ENCODE measurements at regions not wholly inside any gene's neighbourhood (a gene's known extent, or its start where the extent isn't known, plus 50 kb on each side); places are given as distances from the start of the nearest gene placed in this dataset.

DNA sequence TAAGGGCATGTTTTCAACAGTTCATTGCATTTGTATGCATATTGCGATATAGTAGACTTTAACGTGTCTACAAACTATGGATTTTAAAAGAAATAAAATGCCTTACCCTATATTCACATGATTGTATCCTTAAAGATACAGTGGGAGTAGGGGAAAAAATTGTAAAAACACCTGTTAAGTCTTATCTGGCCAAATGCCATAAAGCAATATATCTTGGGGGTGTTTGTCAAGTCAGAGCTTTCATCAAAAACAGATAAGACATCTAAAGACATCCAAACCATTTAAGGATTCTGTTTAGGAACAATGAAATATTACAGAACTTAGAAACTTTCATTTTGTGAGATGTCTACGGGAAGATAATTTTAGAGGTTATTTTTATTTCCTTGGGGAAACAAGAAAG is 152.3 kb downstream of the AASDH start:
- no peak overlapping the region for H3K4me3 ChIP-seq (replicated peaks; ENCODE audit: low read depth, low read length)
- TF ChIP-seq, protein P1, sequence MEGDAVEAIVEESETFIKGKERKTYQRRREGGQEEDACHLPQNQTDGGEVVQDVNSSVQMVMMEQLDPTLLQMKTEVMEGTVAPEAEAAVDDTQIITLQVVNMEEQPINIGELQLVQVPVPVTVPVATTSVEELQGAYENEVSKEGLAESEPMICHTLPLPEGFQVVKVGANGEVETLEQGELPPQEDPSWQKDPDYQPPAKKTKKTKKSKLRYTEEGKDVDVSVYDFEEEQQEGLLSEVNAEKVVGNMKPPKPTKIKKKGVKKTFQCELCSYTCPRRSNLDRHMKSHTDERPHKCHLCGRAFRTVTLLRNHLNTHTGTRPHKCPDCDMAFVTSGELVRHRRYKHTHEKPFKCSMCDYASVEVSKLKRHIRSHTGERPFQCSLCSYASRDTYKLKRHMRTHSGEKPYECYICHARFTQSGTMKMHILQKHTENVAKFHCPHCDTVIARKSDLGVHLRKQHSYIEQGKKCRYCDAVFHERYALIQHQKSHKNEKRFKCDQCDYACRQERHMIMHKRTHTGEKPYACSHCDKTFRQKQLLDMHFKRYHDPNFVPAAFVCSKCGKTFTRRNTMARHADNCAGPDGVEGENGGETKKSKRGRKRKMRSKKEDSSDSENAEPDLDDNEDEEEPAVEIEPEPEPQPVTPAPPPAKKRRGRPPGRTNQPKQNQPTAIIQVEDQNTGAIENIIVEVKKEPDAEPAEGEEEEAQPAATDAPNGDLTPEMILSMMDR (IDR thresholded peaks at IDR 0.05; ENCODE audit: low read length, missing control alignments) = no peak
- DNase-seq (ENCODE audit: low read depth) = no peak

DNA sequence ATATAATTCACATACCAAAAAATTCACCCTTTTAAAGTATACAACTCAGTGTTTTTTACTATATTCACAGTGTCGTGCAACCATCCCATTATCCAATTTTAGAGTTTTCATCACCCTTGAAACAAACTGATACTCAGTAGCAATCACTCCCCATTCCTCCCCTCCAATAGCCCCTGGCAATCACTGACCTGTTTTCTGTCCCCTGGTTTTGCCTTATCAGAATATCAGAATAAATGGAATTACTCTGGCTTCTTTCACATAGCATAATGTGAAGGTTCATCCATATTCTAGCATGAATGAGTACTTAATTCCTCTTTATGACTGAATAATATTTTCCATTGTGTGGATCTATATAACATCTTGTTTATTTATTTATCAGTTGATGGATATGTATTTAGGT is 153.2 kb downstream of the AASDH start:
- no peak overlapping the region for H3K4me3 ChIP-seq (replicated peaks; ENCODE audit: low read depth, low read length)
- no peak for DNase-seq (ENCODE audit: low read depth)
- TF ChIP-seq, protein P1 (IDR thresholded peaks at IDR 0.05; ENCODE audit: low read length, missing control alignments) = no peak

DNA sequence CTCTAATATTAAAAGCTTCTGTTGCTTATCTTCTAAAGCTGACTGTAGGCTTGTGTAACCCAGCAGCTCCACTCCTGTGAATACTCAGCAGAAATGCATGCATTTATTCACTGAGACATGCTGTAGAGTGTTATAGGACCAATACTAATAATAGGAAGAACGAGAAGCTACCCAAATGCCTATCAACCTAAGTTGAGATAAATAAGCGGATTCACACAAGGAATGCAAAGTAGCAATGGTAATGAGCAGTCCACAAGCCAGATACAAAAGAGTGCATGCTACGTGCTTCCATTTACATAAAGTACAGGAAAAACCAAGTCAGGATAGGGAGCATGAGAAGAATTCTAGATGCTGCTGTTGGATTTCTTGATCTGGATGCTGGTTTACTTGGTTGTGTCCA is 155.9 kb downstream of the AASDH start:
- TF ChIP-seq, protein P1 (IDR thresholded peaks at IDR 0.05; ENCODE audit: low read length, missing control alignments) = no peak
- no peak overlapping the region for H3K4me3 ChIP-seq (replicated peaks; ENCODE audit: low read depth, low read length)
- no peak for DNase-seq (ENCODE audit: low read depth)

DNA sequence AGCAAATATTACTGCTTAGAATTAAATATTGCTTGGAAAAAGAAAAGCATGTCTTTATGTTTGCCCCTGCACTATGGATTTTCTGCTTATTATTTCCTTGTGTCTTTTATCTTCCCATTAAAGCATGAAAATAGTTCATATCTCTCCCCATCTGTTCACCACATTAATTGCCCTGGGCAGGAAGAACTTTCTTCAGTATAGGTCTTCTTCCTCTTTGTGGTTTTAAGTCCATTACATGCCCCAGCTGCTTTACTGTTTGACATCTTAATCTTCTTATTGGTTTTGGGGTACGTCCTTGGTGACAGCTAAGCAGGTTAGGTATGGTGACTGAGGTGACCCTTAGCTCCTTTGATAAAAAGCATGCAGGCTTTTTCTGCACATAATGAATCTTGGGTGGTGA is 157.3 kb downstream of the AASDH start:
- TF ChIP-seq, protein P1 (IDR thresholded peaks at IDR 0.05; ENCODE audit: low read length, missing control alignments) = no peak
- no peak overlapping the region for H3K4me3 ChIP-seq (replicated peaks; ENCODE audit: low read depth, low read length)
- no peak for DNase-seq (ENCODE audit: low read depth)

DNA sequence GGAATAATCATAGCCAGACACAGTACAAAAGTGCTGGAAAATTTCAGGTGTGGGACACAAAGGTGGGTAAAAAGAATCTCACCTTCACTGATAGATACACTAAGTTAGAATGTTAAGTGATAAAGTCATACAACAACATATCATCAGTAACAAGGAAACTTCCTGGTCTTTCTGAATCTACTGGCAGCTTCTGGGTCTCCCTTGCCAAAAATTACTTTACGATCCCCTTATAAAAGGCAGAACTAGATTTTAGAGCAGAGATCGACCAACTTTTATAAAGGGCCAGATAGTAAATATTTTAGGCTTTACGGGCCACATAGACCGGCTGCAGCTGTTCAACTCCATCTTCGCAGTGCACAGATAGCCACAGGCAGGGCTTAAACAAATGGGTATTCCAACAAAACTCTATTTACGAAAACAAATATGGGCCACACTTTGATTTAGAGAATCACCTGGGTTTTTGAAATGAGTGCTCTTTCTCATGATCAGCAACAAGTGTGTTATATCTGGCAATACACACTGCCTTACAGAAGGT is 159.9 kb downstream of the AASDH start:
- DNase-seq (ENCODE audit: low read depth) = no peak
- TF ChIP-seq, protein P1 (IDR thresholded peaks at IDR 0.05; ENCODE audit: low read length, missing control alignments) = no peak
- no peak overlapping the region for H3K4me3 ChIP-seq (replicated peaks; ENCODE audit: low read depth, low read length)

DNA sequence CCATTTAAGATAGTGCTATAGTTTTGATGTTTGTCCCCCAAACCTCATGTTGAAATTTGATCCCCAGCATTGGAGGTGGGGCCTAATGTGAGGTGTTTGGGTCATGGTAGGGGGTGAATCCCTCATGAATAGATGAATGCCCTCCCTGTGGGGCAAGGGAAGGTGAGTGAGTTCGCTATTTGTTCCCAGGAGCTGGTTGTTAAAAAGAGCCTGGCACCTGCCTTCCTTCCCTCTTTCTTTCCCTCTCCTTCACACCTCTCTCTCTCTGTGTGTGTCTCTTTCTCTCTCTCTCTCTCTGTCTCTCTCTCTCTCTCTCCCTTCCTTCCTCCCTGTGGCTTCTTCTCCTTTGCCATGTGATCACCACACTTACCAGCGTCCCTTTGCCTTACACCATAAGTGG is 160.7 kb downstream of the AASDH start:
- TF ChIP-seq, protein P1 (IDR thresholded peaks at IDR 0.05; ENCODE audit: low read length, missing control alignments) = no peak
- DNase-seq (ENCODE audit: low read depth) = no peak
- H3K4me3 ChIP-seq (replicated peaks; ENCODE audit: low read depth, low read length) = no peak overlapping the region

DNA sequence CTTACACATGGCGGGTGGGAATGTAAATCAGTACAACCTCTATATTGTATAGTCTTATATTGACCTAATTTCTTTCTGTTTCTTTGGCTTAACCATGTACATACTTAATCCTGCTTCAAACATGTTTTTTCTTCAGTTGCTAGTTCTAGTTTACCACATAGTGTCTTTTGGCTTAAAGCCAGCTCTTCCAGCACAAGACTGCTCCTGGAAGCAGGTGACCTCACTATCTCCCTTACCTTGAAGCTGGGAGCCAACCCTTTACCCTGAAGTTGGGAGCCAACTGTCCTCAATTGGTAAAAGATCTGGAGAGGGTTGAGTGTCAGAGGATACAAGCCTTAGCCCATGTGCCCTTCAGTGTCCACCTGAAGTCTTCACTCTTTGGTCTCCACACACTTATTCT is 162.7 kb downstream of the AASDH start:
- no peak overlapping the region for H3K4me3 ChIP-seq (replicated peaks; ENCODE audit: low read depth, low read length)
- no peak for DNase-seq (ENCODE audit: low read depth)
- TF ChIP-seq, protein P1 (IDR thresholded peaks at IDR 0.05; ENCODE audit: low read length, missing control alignments) = no peak

All from fibroblast of pulmonary artery (primary cell).